ENCODE measurements at regions not wholly inside any gene's neighbourhood (a gene's known extent, or its start where the extent isn't known, plus 50 kb on each side); places are given as distances from the start of the nearest gene placed in this dataset.

DNA sequence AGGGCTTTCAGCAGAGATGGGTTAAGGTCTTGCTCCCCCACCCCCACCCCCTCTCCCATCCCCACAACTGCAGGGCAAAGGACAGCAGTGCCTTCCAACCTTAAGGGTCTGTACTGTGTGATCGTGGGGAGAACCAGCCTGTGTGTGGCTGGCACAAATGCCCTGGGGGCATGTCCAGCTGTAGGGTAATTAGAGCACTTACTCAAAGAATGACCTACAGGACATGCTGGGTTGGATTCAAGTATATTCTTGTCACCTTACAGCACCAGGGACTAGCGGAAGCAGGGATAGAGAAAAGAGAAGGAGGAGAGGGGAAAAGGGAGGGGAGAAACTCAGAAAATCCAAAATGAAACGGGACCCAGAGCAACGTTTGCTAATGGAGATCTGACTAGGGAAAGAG is 191.3 kb upstream of the GATB start:
- Mint-ChIP-seq H3K4me3 (no peak overlapping the region), H3K9me3 (peaks cover 13% of the 10 kb centered on the region), H3K27ac (no peak overlapping the region), H3K27me3 (ENCODE audit: low read depth) (peaks cover 8% of the 10 kb centered on the region), H3K4me1 (peaks cover 15% of the 10 kb centered on the region), H3K36me3 (ENCODE audit: low read depth) (no peaks in the 10 kb centered on the region)
- TF ChIP-seq, protein P1, sequence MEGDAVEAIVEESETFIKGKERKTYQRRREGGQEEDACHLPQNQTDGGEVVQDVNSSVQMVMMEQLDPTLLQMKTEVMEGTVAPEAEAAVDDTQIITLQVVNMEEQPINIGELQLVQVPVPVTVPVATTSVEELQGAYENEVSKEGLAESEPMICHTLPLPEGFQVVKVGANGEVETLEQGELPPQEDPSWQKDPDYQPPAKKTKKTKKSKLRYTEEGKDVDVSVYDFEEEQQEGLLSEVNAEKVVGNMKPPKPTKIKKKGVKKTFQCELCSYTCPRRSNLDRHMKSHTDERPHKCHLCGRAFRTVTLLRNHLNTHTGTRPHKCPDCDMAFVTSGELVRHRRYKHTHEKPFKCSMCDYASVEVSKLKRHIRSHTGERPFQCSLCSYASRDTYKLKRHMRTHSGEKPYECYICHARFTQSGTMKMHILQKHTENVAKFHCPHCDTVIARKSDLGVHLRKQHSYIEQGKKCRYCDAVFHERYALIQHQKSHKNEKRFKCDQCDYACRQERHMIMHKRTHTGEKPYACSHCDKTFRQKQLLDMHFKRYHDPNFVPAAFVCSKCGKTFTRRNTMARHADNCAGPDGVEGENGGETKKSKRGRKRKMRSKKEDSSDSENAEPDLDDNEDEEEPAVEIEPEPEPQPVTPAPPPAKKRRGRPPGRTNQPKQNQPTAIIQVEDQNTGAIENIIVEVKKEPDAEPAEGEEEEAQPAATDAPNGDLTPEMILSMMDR (IDR thresholded peaks at IDR 0.05; ENCODE audit: unreplicated experiment in 3 of 3): no peak

DNA sequence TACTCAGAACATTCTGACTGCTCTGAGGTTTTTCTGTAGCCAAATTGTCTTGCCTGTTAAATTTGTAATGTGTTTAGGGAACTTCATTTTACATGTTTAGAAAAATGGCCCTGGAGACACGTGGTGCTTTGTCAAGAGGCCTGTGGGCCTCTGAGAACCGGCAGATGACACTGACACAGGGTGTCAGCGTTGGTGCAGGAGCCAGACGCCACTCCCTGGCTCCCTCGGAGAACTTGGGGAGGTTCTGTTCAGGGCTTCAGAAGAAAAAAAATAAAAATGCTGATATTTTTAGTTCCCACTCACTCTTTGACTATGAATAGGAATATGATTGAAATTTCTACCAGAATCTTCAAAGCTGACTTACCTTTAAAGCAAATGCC is 190.9 kb upstream of the GATB start:
- Mint-ChIP-seq H3K27me3 (ENCODE audit: low read depth) (peaks cover 5% of the 10 kb centered on the region), H3K27ac (no peak overlapping the region), H3K4me1 (peaks cover 11% of the 10 kb centered on the region), H3K4me3 (no peak overlapping the region), H3K36me3 (ENCODE audit: low read depth) (no peaks in the 10 kb centered on the region), H3K9me3 (peaks cover 18% of the 10 kb centered on the region)
- TF ChIP-seq, protein P1 (IDR thresholded peaks at IDR 0.05; ENCODE audit: unreplicated experiment in 3 of 3): no peak

DNA sequence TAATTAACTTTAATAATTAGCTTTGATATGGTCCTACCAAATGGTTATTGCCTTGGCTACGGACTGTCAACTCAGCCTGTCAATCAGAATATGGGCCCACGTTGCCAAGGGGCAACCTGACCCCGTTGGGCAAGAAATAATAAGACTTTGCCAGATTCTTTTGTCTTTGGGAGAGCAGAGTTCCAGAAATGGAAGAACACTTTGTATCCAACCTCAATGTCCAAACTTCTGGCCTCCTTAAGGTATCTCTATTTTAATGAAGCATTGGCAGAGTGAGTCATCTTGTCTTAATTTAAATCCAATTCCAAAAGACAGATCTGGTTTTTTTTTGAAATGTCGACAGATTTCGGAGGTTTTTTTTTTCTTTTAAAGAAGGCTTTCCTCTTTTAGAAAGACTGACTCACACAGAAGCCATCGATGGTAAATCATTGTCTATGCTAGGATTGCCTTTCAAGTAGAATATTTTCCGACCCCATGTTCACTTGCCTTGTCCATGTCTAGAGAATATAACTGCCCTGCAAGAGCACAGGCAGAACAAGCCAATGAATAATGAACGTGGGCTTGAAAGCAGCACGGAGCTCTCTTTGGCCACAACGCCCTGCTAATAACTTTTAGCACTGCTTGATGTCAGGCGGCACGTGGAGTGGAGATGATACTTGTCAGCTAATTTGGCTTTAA is 190.3 kb upstream of the GATB start:
- Mint-ChIP-seq H3K27me3 (ENCODE audit: low read depth) (peaks cover 5% of the 10 kb centered on the region), H3K4me1 (peaks cover 6% of the 10 kb centered on the region), H3K4me3 (no peak overlapping the region), H3K9me3 (peaks cover 22% of the 10 kb centered on the region), H3K36me3 (ENCODE audit: low read depth) (peaks cover 4% of the 10 kb centered on the region), H3K27ac (no peak overlapping the region)
- TF ChIP-seq, protein P1 (IDR thresholded peaks at IDR 0.05; ENCODE audit: unreplicated experiment in 3 of 3): no peak

DNA sequence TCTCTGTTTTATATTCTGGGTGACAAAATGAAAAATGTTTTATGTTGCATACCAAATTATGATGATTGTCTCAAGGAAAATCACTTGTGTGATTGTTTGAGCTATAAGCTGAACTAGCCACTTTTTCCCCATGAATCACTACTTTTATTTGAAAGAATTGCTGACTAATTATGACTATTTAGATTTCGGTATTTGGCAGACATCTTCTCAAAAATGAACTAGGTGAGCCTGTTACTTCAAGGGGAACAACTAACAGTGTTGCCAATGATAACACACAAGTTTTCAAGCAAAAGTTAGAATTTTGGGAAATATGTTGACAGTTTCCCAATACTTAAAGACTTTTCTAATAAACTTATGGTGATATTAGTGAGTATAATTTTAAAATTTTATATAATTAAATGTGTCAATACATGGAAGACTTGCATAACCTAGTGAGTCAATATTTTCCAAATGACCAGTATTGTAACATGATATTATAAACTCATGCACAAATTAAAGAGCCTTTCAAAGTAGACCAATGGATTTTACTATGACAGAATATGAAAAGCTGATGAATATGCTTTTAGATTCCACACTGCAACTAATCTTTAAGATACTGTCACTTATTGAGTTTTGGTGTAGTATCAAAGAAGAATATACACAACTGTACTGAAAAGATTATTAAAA is 187.7 kb upstream of the GATB start:
- no peak overlapping the region for H3K27ac Mint-ChIP-seq
- H3K27me3 Mint-ChIP-seq (ENCODE audit: low read depth): peaks cover 2% of the 10 kb centered on the region
- H3K9me3 Mint-ChIP-seq: peaks cover 34% of the 10 kb centered on the region
- H3K4me3 Mint-ChIP-seq: no peak overlapping the region
- H3K4me1 Mint-ChIP-seq: peaks cover 6% of the 10 kb centered on the region
- peaks cover 6% of the 10 kb centered on the region for H3K36me3 Mint-ChIP-seq (ENCODE audit: low read depth)
- TF ChIP-seq, protein P1 (IDR thresholded peaks at IDR 0.05; ENCODE audit: unreplicated experiment in 3 of 3): no peak

DNA sequence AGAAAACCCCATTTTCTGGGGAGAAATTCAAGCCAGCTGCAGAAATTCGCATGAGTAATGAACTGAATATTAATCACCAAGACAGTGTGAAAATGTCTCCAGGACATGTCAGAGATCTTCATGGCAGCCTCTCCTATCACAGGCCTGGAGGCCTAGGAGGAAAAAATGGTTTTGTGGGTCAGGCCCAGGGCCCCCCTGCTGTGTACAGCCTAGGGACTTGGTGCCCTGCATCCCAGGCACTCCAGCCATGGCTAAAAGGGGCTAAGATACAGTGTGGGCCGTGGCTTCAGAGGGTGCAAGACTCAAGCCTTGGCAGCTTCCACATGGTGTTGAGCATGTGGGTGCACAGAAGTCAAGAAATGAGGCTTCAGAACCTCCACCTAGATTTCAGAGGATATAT is 185.9 kb upstream of the GATB start:
- Mint-ChIP-seq H3K4me3 (no peak overlapping the region), H3K36me3 (ENCODE audit: low read depth) (peaks cover 6% of the 10 kb centered on the region), H3K27me3 (ENCODE audit: low read depth) (no peaks in the 10 kb centered on the region), H3K9me3 (peaks cover 34% of the 10 kb centered on the region), H3K27ac (no peak overlapping the region), H3K4me1 (no peaks in the 10 kb centered on the region)
- TF ChIP-seq, protein P1 (IDR thresholded peaks at IDR 0.05; ENCODE audit: unreplicated experiment in 3 of 3): no peak

DNA sequence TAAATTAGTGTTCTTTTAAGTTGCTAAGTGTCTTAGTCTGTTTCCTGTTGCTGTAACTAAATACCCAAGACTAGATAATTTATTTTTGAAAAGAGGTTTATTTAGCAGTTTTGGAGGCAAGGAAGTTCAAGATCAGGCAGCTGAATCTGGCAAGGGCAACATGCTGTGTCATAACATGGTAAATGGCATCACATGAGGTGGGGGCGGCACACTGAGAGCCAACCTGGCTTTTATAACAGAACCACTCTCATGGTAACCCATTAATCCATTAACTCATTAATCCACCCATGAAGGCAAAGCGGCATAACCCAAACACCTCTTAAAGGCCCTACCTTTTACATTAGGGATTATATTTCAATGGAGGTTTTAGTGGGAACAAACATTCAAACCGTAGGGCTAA is 182.2 kb upstream of the GATB start:
- no peak overlapping the region for H3K27ac Mint-ChIP-seq
- TF ChIP-seq, protein P1 (IDR thresholded peaks at IDR 0.05; ENCODE audit: unreplicated experiment in 3 of 3): no peak
- H3K27me3 Mint-ChIP-seq (ENCODE audit: low read depth): no peaks in the 10 kb centered on the region
- peaks cover 6% of the 10 kb centered on the region for H3K36me3 Mint-ChIP-seq (ENCODE audit: low read depth)
- no peak overlapping the region for H3K4me3 Mint-ChIP-seq
- no peaks in the 10 kb centered on the region for H3K4me1 Mint-ChIP-seq
- H3K9me3 Mint-ChIP-seq: peaks cover 32% of the 10 kb centered on the region

All from nephron (organoid).